Stimulated activated CD4-positive, alpha-beta T cell treated with anti-CD3 and anti-CD28 coated beads, Interleukin-12 subunit alpha, Interleukin-12 subunit beta, amount 100 ng/mL, for 24 hours (primary cell): ENCODE measurements at regions not wholly inside any gene's neighbourhood (a gene's known extent, or its start where the extent isn't known, plus 50 kb on each side); places are given as distances from the start of the nearest gene placed in this dataset.
"Not testable (repeated sequence)": the region's sequence is repeated elsewhere in the genome, so short reads cannot be mapped to it uniquely, and the experiment has no call there.

Experiments used
- DNase-seq, 2 experiments: peaks; one replicate each; pipeline ENCODE4 v3.0.0-alpha.2; 2020; ENCODE audit warnings: low read depth in 2 of 2

GRCh38 chr5:4563400-4563799 is 576.7 kb upstream of the ADAMTS16 start:
- DNase-seq, result no peak

- DNase-seq, result no peak
Observed at GRCh38 chr5:4570047-4570995, 569.8 kb upstream of the ADAMTS16 start.

- no peak for DNase-seq
Observed at GRCh38 chr5:4571248-4571948, 568.7 kb upstream of the ADAMTS16 start.

GRCh38 chr5:4572311-4573100 is 567.6 kb upstream of the ADAMTS16 start:
- DNase-seq, result no peak

GRCh38 chr5:4575608-4576007 is 564.5 kb upstream of the ADAMTS16 start:
- DNase-seq, result no peak

GRCh38 chr5:4576161-4576748 is 563.9 kb upstream of the ADAMTS16 start:
- DNase-seq, result no peak

- DNase-seq, result no peak
Observed at GRCh38 chr5:4576908-4577307, 563.2 kb upstream of the ADAMTS16 start.

- DNase-seq, result no peak
Observed at GRCh38 chr5:4579679-4580078, 560.5 kb upstream of the ADAMTS16 start.

GRCh38 chr5:4580772-4581171 is 559.4 kb upstream of the ADAMTS16 start:
- no peak for DNase-seq

- DNase-seq, result no peak
Observed at GRCh38 chr5:4581289-4581688, 558.8 kb upstream of the ADAMTS16 start.

- no peak for DNase-seq
Observed at GRCh38 chr5:4584982-4585381, 555.1 kb upstream of the ADAMTS16 start.

- no peak for DNase-seq
Observed at GRCh38 chr5:4613440-4613839, 526.7 kb upstream of the ADAMTS16 start.

- no peak for DNase-seq
Observed at GRCh38 chr5:4614088-4614487, 526.0 kb upstream of the ADAMTS16 start.

- DNase-seq, result not testable (repeated sequence)
Observed at GRCh38 chr5:4615369-4615768, 524.8 kb upstream of the ADAMTS16 start.

- DNase-seq, result no peak
Observed at GRCh38 chr5:4625206-4625896, 514.8 kb upstream of the ADAMTS16 start.

- DNase-seq, result no peak
Observed at GRCh38 chr5:4627131-4627530, 513.0 kb upstream of the ADAMTS16 start.

- no peak for DNase-seq
Observed at GRCh38 chr5:4627929-4628328, 512.2 kb upstream of the ADAMTS16 start.

- no peak for DNase-seq
Observed at GRCh38 chr5:4628645-4629385, 511.3 kb upstream of the ADAMTS16 start.

- no peak for DNase-seq
Observed at GRCh38 chr5:4630031-4630430, 510.1 kb upstream of the ADAMTS16 start.

- DNase-seq, result no peak
Observed at GRCh38 chr5:4634342-4634741, 505.8 kb upstream of the ADAMTS16 start.
